ENCODE measurements at regions not wholly inside any gene's neighbourhood (a gene's known extent, or its start where the extent isn't known, plus 50 kb on each side); places are given as distances from the start of the nearest gene placed in this dataset.

- POLR2A ChIA-PET, result no interaction called here
- Histone ChIP-seq H3K4me3 (replicated peaks in 1 of 2; ENCODE audit: low read depth in 1 of 2, low read length in 2 of 2) (no peak overlapping the region), H4K20me1 (ENCODE audit: insufficient read depth) (no peaks in the 10 kb centered on the region), H3K27ac (ENCODE audit: low read depth, low read length) (no peak overlapping the region), H3K9ac (ENCODE audit: low read length) (no peak overlapping the region), H3K9me2 (ENCODE audit: insufficient read depth) (no peaks in the 10 kb centered on the region), H3K27me3 (ENCODE audit: insufficient read depth, low read length) (no peaks in the 10 kb centered on the region), H3K9me3 (ENCODE audit: control insufficient read depth in 1 of 2, insufficient read depth in 1 of 2, low read depth in 1 of 2, low read length in 2 of 2) (no peaks in the 10 kb centered on the region; a peak in 1 of 4 replicates), H3K4me1 (ENCODE audit: control insufficient read depth in 1 of 2, insufficient read depth in 2 of 2, low read length in 2 of 2) (no peaks in the 10 kb centered on the region), H3K4me2 (ENCODE audit: low read length) (no peak overlapping the region), H3K36me3 (ENCODE audit: control insufficient read depth in 1 of 2, insufficient read depth in 2 of 2, low read length in 2 of 2) (no peaks in the 10 kb centered on the region), H3K79me2 (ENCODE audit: insufficient read depth, low read length) (no peaks in the 10 kb centered on the region), H2AFZ (ENCODE audit: low read depth, low read length, poor library complexity, severe bottlenecking) (no peak overlapping the region)
- intact Hi-C loops (cut with micrococcal nuclease), result no loop called here
- TF ChIP-seq POLR2A (IDR thresholded peaks at IDR 0.05; ENCODE audit: borderline replicate concordance, extremely low read depth, insufficient read depth, insufficient read length), result no peak
- TF ChIP-seq, protein P1, sequence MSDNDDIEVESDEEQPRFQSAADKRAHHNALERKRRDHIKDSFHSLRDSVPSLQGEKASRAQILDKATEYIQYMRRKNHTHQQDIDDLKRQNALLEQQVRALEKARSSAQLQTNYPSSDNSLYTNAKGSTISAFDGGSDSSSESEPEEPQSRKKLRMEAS (IDR thresholded peaks at IDR 0.05), result no peak
- BruUV-seq (replicated peaks), result no TSS peak
- ATAC-seq (no peak), DNase-seq (ENCODE audit: low read depth, low spot score) (no peak)
- RAD21 ChIA-PET (ENCODE audit: low non-redundant PET in 1 of 2, low total read pairs in 2 of 2, uncharacterized antibody in 2 of 2, unreplicated experiment in 2 of 2), result no interaction called here
- CTCF ChIA-PET, result no interaction called here
Measured at GRCh38 chr4:64705989-64706388, 296.7 kb upstream of the TECRL start.

DNA sequence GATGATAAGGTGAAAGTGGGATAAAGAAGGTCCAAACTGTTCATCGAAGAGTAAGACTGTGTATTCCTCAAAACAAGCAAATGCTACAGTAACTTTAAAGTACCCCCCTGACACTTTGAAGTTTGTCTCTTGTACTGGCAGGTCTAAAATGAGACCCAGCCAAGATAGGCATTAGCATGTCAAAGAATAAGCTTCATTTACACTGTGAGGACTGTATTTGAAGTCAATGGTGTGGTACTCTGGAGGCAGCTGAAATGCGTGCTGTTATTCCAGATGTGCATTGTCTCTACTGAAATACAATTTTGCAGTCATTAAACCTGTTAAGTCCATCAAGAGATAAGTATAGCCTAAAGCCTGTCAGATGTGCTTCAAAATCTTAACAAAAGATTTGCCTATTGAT, 288.9 kb upstream of the TECRL start:
- CTCF ChIA-PET, result no interaction called here
- Histone ChIP-seq H4K20me1 (ENCODE audit: insufficient read depth) (no peaks in the 10 kb centered on the region), H3K27me3 (ENCODE audit: insufficient read depth, low read length) (no peaks in the 10 kb centered on the region), H3K79me2 (ENCODE audit: insufficient read depth, low read length) (no peaks in the 10 kb centered on the region), H3K4me1 (ENCODE audit: control insufficient read depth in 1 of 2, insufficient read depth in 2 of 2, low read length in 2 of 2) (no peaks in the 10 kb centered on the region), H3K4me2 (ENCODE audit: low read length) (no peak overlapping the region), H3K36me3 (ENCODE audit: control insufficient read depth in 1 of 2, insufficient read depth in 2 of 2, low read length in 2 of 2) (no peaks in the 10 kb centered on the region), H3K9ac (ENCODE audit: low read length) (no peak overlapping the region), H2AFZ (ENCODE audit: low read depth, low read length, poor library complexity, severe bottlenecking) (no peak overlapping the region), H3K27ac (ENCODE audit: low read depth, low read length) (no peak overlapping the region), H3K9me2 (ENCODE audit: insufficient read depth) (no peaks in the 10 kb centered on the region), H3K4me3 (replicated peaks in 1 of 2; ENCODE audit: low read depth in 1 of 2, low read length in 2 of 2) (no peak overlapping the region), H3K9me3 (ENCODE audit: control insufficient read depth in 1 of 2, insufficient read depth in 1 of 2, low read depth in 1 of 2, low read length in 2 of 2) (peaks cover 5 to 11% of the 10 kb centered on the region in 2 experiments; a peak in 2 of 4 replicates)
- BruUV-seq (replicated peaks), result no TSS peak
- intact Hi-C loops (cut with micrococcal nuclease), result no loop called here
- RAD21 ChIA-PET (ENCODE audit: low non-redundant PET in 1 of 2, low total read pairs in 2 of 2, uncharacterized antibody in 2 of 2, unreplicated experiment in 2 of 2), result no interaction called here
- POLR2A ChIA-PET, result no interaction called here
- DNase-seq (ENCODE audit: low read depth, low spot score) (no peak), ATAC-seq (no peak)
- TF ChIP-seq POLR2A (IDR thresholded peaks at IDR 0.05; ENCODE audit: borderline replicate concordance, extremely low read depth, insufficient read depth, insufficient read length), result no peak
- no peak for TF ChIP-seq EZH2 (IDR thresholded peaks at IDR 0.05)
- TF ChIP-seq TCF7L2 (IDR thresholded peaks at IDR 0.05; ENCODE audit: borderline replicate concordance, extremely low read depth, insufficient read depth, insufficient read length), result no peak
- TF ChIP-seq EZH2phosphoT487 (IDR thresholded peaks at IDR 0.05; ENCODE audit: borderline replicate concordance), result no peak
- TF ChIP-seq YY1 (IDR thresholded peaks at IDR 0.05; ENCODE audit: extremely low read depth, insufficient replicate concordance, low read depth, low read length), result no peak

Measured in HCT116 (cell line).